NCI-H524 (cell line): ENCODE measurements at regions not wholly inside any gene's neighbourhood (a gene's known extent, or its start where the extent isn't known, plus 50 kb on each side); places are given as distances from the start of the nearest gene placed in this dataset.
"Not testable (repeated sequence)": the region's sequence is repeated elsewhere in the genome, so short reads cannot be mapped to it uniquely, and the experiment has no call there.

Source experiments
- DNase-seq, 2 experiments: peaks; one replicate each; lab custom pipeline; 2025; lab: John Stamatoyannopoulos, UW

GRCh38 chr13:103894626-103895025 is 828.4 kb upstream of the SLC10A2 start:
- DNase-seq, result no peak

DNA sequence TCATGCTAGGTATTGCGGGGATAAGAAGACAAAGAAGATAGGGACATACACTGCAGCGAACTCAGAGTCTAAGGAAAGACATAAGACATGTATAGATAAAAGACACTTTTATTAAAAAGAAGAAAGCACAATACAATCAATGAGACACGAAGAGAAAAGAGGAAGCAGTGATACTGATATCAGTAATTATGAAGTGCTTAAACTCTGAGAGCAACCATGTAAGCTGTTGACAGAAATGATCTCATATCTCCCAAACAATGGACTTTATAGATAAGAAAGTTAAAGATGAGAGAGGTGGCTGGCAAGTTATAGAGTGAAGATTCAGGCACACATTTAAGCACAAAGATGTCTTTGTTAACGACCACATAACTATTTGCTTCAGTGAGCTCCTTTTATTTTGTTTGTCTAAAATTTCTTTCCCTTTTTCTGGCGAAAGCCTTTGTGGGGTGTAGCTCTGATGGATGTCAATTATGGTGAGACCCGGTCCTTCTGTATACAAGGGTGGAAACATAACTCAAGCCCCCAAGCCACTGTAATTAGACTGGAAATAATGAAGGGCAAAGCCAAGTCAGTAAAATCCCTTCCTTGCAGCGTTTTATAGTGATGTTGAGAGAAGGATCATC is 818.0 kb upstream of the SLC10A2 start:
- no peak for DNase-seq

- no peak for DNase-seq
Observed at GRCh38 chr13:103883698-103884097, 817.5 kb upstream of the SLC10A2 start.

GRCh38 chr13:103883164-103883563 is 816.9 kb upstream of the SLC10A2 start:
- peak; percentile 46 to 83 for DNase-seq

GRCh38 chr13:103880146-103880545 is 813.9 kb upstream of the SLC10A2 start:
- not testable (repeated sequence) for DNase-seq

- DNase-seq, result no peak
Observed at GRCh38 chr13:103878891-103879605, 812.8 kb upstream of the SLC10A2 start.

- DNase-seq, result no peak
Observed at GRCh38 chr13:103876571-103876970, 810.4 kb upstream of the SLC10A2 start.

GRCh38 chr13:103873725-103874124 is 807.5 kb upstream of the SLC10A2 start:
- no peak for DNase-seq

GRCh38 chr13:103866048-103866447 is 799.8 kb upstream of the SLC10A2 start:
- DNase-seq, result no peak

DNA sequence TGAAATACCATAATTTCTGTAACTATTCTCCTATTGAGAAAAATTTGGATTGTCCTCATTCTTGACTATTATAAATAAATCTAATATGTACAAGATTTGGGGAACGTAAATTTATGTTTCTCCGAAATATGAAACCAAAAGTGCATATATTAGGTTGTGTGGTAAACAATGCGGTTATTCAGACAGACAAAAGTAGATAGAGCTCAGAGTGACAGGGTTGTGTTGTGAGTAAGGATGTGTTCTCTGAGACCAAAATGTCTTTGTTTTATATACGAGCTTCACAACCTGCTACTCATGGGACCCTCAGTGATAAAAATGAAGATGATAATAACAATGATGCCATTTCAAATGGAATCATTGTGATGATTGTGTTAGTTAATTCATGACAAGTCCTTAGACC is 796.3 kb upstream of the SLC10A2 start:
- no peak for DNase-seq

DNA sequence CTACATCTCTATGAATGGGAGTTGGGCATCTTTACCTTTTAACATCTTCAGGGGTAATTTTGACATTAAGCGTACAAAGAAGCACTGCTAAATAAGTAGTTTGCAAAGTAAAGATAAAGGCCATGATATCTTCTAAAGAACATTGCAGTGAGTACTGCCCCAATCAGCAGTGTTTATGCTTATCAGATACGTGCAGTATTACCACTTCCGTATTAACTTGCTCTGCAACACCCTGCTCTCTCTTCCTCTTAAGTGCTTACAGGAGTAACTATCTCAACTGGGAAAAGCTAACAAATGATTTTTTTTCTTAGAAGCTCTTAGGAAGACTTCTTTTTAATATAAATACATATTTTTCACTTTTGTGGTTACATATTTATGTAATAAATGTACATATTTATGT is 793.7 kb upstream of the SLC10A2 start:
- no peak for DNase-seq

DNA sequence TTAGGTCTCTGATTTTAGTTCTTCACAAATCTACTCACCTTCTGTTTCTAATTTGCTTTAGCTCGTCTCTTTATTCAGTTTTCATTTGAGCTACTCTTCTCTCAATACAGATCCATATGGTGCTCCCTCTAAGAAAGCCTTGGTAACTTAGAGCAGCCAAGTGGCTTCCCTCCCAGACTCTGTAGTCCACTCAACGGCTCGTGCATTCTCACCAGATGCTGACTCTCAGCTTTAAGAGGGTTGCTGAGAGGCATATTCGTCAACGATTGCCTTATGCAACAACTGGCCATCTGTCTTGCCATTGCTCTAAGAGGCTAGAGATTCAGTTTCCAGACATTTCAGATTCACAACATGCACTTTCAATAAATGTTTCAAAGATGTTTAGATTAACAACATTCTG is 785.8 kb upstream of the SLC10A2 start:
- peak; percentile 94 to 99 for DNase-seq

DNA sequence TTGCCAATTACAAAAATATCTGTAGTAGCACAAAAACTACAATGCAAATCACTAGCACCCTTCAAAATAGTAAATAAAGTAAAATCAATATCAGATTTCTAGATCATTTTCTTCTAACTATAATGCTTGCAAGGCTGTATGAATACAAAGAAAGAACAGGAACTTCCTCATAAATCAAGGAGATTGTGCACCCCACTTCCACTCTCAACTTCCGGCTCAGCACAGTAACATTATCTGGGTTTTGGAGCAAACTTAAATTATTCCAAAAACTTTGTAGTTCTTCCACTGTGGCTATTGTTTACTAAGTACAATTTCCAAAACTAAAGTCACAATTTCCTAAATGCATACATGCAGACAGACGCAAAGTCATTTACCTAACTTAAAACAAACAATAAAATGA is 778.3 kb upstream of the SLC10A2 start:
- no peak for DNase-seq

DNA sequence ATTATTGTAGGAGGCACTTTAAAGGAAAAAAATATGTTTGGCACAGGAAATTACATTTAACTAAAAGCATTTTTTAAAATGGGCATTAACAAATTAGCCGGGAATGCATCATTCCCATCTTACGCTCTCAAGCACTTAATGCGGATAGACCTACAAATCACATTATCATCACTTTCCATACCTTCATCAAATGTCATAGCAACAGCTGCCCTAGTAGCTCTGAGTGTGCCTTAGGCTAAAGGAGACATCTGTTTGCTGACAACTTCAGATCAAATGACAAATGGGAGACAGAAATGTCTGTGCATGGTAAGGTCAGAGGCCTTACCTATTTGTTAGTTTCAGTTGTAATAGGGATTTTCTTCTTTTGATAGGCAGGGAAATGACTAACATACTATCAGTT is 773.2 kb upstream of the SLC10A2 start:
- DNase-seq, result peak; percentile 71 to 93

- no peak for DNase-seq
Observed at GRCh38 chr13:103835052-103835451, 768.8 kb upstream of the SLC10A2 start.

- DNase-seq, result no peak
Observed at GRCh38 chr13:103833294-103833852, 767.2 kb upstream of the SLC10A2 start.

GRCh38 chr13:103815619-103816018 is 749.4 kb upstream of the SLC10A2 start:
- DNase-seq, result no peak

GRCh38 chr13:103812971-103813370 is 746.8 kb upstream of the SLC10A2 start:
- no peak for DNase-seq

DNA sequence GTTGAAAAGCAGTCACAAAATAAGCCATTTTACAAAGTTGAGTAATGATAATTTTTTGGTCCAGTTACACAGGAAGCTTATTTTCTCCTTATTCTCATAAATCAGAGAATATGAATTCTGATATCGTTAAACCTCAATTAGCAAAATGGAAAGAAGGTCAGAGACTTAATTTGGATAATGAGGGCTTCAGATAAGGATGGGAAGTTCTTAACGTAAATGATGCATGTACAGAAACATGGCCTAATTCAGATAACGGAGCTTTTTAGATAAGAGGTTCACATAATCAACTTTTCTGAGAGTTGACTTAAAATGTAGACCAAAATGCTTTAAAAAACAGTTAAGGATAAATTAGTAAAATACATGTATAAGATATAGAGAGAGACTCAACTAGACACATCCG is 746.3 kb upstream of the SLC10A2 start:
- no peak for DNase-seq

DNA sequence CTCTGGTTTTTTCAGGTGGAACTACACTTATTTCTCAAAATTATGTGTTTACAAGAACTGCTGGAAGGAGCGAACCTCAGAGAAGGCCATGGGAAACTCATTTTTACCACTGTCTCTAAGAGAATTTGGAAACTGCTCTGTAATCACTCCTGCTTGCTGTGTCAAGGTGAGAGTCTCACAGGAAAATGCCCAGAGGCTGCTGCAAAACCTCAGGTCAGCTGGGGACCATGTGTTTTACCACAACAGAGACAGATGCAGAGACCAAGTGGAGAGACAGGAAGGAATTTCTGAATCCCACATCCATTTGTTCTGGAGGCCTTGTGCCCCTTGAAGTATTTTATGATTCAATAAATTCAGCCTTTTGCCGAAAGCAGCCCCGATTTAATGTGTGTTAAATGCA is 743.8 kb upstream of the SLC10A2 start:
- no peak for DNase-seq

DNA sequence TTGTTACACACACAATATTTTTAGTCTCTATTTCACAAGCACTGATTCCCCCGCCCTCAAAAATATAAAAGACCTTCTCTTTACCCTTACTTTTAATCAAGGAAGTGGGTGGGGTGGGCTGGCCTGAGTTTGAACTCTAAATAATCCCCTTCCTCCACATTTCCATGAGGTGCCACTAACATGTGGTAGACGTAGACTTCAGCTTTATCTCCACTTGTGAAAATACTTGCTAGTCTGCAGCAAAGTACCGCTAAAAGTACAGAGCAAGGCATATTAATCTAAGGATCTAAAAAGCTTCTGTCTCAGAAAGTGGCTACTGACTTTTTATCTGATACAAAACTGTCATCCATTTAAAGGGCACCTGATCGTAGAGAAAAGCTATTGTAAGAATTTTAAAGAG is 739.6 kb upstream of the SLC10A2 start:
- DNase-seq, result no peak

DNA sequence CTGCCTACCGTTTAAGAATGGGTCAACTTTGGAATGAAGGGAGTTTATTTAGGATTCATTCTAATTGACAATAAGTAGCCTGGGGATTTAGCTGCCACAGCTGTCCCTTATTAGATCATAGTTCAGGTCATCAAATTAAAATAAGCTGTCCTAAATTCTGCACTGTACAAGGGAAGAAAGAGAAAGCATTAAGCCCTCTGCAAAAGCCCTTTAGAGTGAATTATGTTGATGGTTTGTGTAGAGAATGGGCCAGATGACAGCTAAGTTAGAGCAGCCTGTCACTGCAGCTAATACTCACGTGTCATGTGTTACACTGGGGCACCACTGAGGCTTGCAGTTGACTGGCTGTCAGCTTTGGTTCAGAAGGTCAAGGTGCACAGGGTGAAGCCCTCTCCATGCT is 737.1 kb upstream of the SLC10A2 start:
- DNase-seq, result peak; percentile 58 to 90

- DNase-seq, result no peak
Observed at GRCh38 chr13:103799028-103799427, 732.8 kb upstream of the SLC10A2 start.
